Ovary (tissue), 3 donors: ENCODE measurements at regions not wholly inside any gene's neighbourhood (a gene's known extent, or its start where the extent isn't known, plus 50 kb on each side); places are given as distances from the start of the nearest gene placed in this dataset.

ENCODE experiments used
- POLR2A ChIP-seq: fragments of 450-650 bp; IDR thresholded peaks from one replicate; pipeline ENCODE4 v1.6.1; 2017; ENCODE audit warnings: antibody characterized with exemption, mild to moderate bottlenecking, moderate library complexity
- TF ChIP-seq, protein P1 (sequence below), 3 donors: fragments of 450-650 bp in 2 of 3; fragments of 200-600 bp in 1 of 3; IDR thresholded peaks; one replicate each; pipeline versions ENCODE4 v1.5.1 to v1.8.0; 2016 to 2022; ENCODE audit warnings: antibody characterized with exemption in 3 of 3, mild to moderate bottlenecking in 1 of 3
- donor health status: DM: no; HTN: no; CAD: no.

DNA sequence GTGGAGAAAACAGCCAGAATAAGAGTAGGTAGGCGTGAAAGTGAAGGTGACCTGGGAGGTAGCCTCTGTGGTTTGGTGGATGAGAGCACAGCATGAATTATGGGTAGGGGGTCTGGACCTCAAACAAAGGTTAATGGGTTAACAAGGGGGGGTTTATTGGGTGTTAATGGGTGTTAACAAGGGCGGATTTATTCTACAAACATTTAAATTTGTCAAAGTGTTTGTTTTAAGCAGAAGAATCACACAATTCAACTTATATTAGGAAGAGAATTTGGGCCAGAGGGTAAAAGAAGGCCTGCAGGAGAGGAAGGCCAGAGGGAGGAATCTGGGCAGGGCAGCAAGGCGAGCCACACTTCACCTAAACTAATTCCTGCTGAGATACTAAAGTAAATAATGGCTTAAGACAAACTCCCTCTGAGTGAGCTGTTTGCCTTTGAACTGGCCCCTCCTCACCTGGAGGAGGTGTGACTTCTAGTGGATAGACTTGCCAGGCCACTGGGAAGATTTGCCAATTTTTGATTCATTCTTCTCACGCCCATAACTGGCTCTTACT is 191.7 kb downstream of the GIPC2 start:
- TF ChIP-seq POLR2A: no peak
- TF ChIP-seq, protein P1, sequence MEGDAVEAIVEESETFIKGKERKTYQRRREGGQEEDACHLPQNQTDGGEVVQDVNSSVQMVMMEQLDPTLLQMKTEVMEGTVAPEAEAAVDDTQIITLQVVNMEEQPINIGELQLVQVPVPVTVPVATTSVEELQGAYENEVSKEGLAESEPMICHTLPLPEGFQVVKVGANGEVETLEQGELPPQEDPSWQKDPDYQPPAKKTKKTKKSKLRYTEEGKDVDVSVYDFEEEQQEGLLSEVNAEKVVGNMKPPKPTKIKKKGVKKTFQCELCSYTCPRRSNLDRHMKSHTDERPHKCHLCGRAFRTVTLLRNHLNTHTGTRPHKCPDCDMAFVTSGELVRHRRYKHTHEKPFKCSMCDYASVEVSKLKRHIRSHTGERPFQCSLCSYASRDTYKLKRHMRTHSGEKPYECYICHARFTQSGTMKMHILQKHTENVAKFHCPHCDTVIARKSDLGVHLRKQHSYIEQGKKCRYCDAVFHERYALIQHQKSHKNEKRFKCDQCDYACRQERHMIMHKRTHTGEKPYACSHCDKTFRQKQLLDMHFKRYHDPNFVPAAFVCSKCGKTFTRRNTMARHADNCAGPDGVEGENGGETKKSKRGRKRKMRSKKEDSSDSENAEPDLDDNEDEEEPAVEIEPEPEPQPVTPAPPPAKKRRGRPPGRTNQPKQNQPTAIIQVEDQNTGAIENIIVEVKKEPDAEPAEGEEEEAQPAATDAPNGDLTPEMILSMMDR (IDR thresholded peaks at IDR 0.05): no peak
